WERI-Rb-1 (cell line): ENCODE measurements at regions not wholly inside any gene's neighbourhood (a gene's known extent, or its start where the extent isn't known, plus 50 kb on each side); places are given as distances from the start of the nearest gene placed in this dataset.

Experiments used
- DNase-seq: peaks from one replicate; pipeline ENCODE4 v3.0.0-alpha.2; 2020
- H3K27ac ChIP-seq: fragments of 250-450 bp; sonication (Bioruptor Pico); 2 replicates; pipeline ENCODE4 v1.5.1; 2020; ENCODE audit warnings: mild to moderate bottlenecking, moderate library complexity
- H3K27me3 ChIP-seq: fragments of 250-450 bp; sonication (Bioruptor Pico); 2 replicates; pipeline ENCODE4 v1.5.1; 2021; ENCODE audit warnings: mild to moderate bottlenecking, low read depth, moderate library complexity; ENCODE audit not compliant: insufficient read depth, severe bottlenecking
- H3K36me3 ChIP-seq: fragments of 250-450 bp; sonication (Bioruptor Pico); 2 replicates; pipeline ENCODE4 v1.5.1; 2020; ENCODE audit warnings: mild to moderate bottlenecking, moderate library complexity
- H3K4me3 ChIP-seq: 2 replicates; pipeline ENCODE4 v1.5.1; 2011; ENCODE audit warnings: low read depth, mild to moderate bottlenecking, control low read depth, low read length
- H3K9me3 ChIP-seq: fragments of 250-450 bp; sonication (Bioruptor Pico); 2 replicates; pipeline ENCODE4 v1.5.1; 2021; ENCODE audit warnings: mild to moderate bottlenecking, moderate library complexity; ENCODE audit not compliant: severe bottlenecking
- TF ChIP-seq, protein P1 (sequence below): IDR thresholded peaks from 2 replicates; pipeline ENCODE4 v1.5.1; 2011; ENCODE audit warnings: low read depth, mild to moderate bottlenecking, control low read depth, inconsistent platforms, low read length

DNA sequence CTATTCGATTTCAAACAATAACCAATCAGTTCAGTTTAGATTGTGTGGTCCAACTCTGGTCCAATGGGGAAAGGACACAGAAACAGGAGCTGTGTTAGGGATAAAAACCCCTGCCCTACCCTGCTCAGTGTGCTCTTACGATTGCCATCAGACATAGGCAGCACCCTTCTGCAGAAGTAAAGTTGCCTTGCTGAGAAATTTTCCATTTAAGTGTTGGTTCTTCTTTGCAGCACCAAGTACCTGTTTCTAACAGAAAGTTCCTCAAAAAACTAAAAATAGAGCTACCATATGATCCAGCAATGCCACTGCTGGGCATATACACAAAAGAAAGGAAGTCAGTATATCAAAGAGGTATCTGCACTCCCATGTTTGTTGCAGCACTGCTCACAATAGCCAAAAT lies 206.2 kb upstream of the CNTN4 start:
- no peak for DNase-seq
- Histone ChIP-seq H3K4me3 (no peak overlapping the region), H3K27me3 (no peaks in the 10 kb centered on the region), H3K9me3 (peaks cover 5% of the 10 kb centered on the region), H3K27ac (no peak overlapping the region), H3K36me3 (no peaks in the 10 kb centered on the region)
- TF ChIP-seq, protein P1, sequence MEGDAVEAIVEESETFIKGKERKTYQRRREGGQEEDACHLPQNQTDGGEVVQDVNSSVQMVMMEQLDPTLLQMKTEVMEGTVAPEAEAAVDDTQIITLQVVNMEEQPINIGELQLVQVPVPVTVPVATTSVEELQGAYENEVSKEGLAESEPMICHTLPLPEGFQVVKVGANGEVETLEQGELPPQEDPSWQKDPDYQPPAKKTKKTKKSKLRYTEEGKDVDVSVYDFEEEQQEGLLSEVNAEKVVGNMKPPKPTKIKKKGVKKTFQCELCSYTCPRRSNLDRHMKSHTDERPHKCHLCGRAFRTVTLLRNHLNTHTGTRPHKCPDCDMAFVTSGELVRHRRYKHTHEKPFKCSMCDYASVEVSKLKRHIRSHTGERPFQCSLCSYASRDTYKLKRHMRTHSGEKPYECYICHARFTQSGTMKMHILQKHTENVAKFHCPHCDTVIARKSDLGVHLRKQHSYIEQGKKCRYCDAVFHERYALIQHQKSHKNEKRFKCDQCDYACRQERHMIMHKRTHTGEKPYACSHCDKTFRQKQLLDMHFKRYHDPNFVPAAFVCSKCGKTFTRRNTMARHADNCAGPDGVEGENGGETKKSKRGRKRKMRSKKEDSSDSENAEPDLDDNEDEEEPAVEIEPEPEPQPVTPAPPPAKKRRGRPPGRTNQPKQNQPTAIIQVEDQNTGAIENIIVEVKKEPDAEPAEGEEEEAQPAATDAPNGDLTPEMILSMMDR = no peak

DNA sequence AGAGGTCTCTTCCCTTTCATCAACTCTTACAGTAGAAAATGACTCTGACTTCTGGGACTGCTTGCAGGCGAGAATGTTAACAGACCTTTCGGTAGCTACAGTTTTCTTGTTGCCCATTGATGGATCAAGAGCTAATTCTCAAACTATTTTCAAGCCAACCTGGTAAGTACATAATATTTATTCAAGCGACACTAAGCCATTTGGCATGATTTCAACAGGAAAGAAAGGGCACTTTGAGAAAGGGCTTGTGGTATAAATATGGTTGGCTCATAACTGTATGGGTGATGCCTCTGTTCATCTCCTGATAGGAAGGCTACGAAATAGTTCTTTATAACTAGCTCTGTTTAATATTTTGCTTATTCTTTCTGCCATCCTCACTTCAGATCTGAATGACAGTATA lies 196.2 kb upstream of the CNTN4 start:
- TF ChIP-seq, protein P1 = no peak
- no peak for DNase-seq

DNA sequence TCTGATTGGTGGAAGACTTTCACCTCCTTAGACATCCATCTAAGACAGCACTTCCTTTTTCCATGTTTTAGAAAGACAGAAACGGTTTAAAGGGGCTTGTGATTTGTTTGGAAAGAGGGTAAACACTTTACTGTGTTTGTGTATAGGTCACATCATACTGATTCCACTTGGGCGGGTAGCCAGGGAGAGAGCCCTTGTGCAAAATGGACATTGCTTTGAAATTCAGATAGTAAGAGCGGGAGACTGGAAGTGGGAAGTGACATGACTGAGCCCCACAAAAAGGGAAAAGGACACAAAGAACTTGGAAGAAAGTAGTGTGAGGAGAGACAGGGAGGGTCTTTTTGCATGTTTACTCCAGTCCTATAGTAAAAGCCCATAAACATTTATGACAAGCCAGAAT lies 195.6 kb upstream of the CNTN4 start:
- Histone ChIP-seq H3K4me3 (no peak overlapping the region), H3K9me3 (no peaks in the 10 kb centered on the region), H3K27me3 (no peaks in the 10 kb centered on the region), H3K36me3 (no peaks in the 10 kb centered on the region), H3K27ac (no peak overlapping the region)
- DNase-seq = no peak
- TF ChIP-seq, protein P1 = no peak

More for the DNA sequence above, 196.2 kb upstream of the CNTN4 start:
- Histone ChIP-seq H3K9me3 (no peaks in the 10 kb centered on the region), H3K27me3 (no peaks in the 10 kb centered on the region), H3K27ac (no peak overlapping the region), H3K4me3 (no peak overlapping the region), H3K36me3 (no peaks in the 10 kb centered on the region)

DNA sequence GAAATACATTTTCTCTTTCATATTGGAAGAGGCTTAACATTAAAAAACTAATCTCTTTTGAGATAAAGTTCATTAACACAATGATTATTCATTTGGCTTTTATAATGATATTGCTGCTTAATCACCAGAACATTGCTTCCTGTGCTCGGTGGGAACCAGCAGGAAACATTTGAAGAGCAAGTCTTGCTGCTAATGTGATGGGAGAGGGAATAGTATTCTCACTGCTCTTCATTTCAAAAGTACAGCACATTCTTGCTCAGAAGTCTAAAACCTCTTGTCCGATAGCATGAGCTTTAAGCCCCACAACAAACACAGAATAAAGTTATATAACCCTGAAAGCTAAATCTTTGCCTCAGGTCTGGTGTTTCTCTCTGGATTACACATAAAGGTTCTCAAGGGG lies 190.8 kb upstream of the CNTN4 start:
- TF ChIP-seq, protein P1 = no peak
- H3K27ac ChIP-seq = no peak overlapping the region
- no peaks in the 10 kb centered on the region for H3K36me3 ChIP-seq
- H3K4me3 ChIP-seq = no peak overlapping the region
- H3K27me3 ChIP-seq = no peaks in the 10 kb centered on the region
- no peaks in the 10 kb centered on the region for H3K9me3 ChIP-seq
- no peak for DNase-seq

DNA sequence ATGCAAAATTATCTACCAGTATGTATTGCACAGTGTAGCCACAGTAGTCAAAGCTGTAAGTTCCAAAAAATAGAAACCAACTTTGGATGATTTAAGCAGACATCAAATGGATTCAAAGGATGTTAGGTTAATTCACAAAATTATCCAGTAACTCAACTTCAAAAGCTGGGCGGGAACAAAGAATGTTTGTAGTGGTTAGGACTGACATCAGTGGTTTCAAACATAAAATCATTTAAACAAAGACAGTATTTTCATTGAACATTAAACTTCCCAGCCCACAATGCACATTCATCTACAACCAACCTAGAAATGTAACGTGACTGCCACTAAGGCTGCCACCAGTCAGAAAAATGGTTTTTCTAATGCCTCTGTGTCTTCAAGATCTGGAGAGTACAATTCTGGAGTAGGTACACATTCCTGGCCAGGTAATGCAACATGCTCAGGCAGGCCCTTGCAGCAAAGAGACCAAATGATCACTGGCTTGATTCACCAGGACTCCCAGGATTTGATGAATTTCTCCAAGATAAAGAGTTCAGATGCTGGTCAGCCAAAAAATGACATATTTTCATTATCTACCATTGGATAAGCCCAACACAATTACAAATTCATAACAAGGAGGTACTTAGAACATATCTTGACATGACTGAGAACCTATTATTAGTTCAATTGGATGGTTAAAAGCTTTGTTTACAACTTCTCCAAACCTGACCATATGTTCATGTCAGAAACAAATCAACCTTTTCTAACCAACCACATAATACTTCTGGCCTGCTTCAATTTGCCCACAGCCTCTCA lies 189.8 kb upstream of the CNTN4 start:
- no peak overlapping the region for H3K27ac ChIP-seq
- no peak overlapping the region for H3K4me3 ChIP-seq
- H3K36me3 ChIP-seq = no peaks in the 10 kb centered on the region
- H3K9me3 ChIP-seq = no peaks in the 10 kb centered on the region
- DNase-seq = no peak
- TF ChIP-seq, protein P1 = no peak
- no peaks in the 10 kb centered on the region for H3K27me3 ChIP-seq

DNA sequence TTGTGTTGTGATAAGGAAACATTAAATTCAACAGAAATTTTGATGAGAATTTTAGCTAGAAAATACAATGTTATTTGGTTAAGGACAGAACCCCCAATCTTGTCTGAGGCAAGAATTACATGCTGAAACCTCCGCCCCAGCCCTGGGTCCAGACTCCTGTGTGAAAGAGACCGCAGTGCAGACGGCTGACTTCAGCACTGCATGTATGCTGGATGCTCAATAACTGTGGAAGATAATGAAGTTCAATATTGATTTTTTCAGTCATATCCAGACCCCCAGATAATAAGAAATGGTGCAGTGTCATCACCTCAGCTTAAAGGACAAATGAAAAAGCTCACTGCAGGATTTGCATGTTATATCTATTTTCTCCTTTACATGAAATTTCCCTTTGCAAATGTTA lies 188.3 kb upstream of the CNTN4 start:
- Histone ChIP-seq H3K36me3 (no peaks in the 10 kb centered on the region), H3K27me3 (no peaks in the 10 kb centered on the region), H3K4me3 (no peak overlapping the region), H3K9me3 (no peaks in the 10 kb centered on the region), H3K27ac (no peak overlapping the region)
- DNase-seq = no peak
- TF ChIP-seq, protein P1 = no peak
